ENCODE measurements at regions not wholly inside any gene's neighbourhood (a gene's known extent, or its start where the extent isn't known, plus 50 kb on each side); places are given as distances from the start of the nearest gene placed in this dataset.

- no peak for DNase-seq
Measured at GRCh38 chr1:162918151-162918754, 57.3 kb upstream of the CCDC190 start.

- no peak for DNase-seq
Measured at GRCh38 chr1:162916821-162917613, 56.0 kb upstream of the CCDC190 start.

GRCh38 chr1:162916407-162916806 is 55.4 kb upstream of the CCDC190 start:
- no peak for DNase-seq

GRCh38 chr1:162914601-162915000 is 53.6 kb upstream of the CCDC190 start:
- no peak for DNase-seq

- DNase-seq: no peak
Measured at GRCh38 chr1:162913345-162913744, 52.4 kb upstream of the CCDC190 start.

- no peak for DNase-seq
Measured at GRCh38 chr1:162912061-162912667, 51.2 kb upstream of the CCDC190 start.
